Activated T-helper 1 cell treated with anti-CD3 and anti-CD28 coated beads, Interleukin-12 subunit alpha, Interleukin-12 subunit beta, Interleukin-2, Interleukin-4 antibody, amounts not matched to agents 30 ng/mL and 10 ng/mL and 1 ng/mL, durations not matched to agents 14 hours and 24 hours and 36 hours (primary cell): ENCODE measurements at regions not wholly inside any gene's neighbourhood (a gene's known extent, or its start where the extent isn't known, plus 50 kb on each side); places are given as distances from the start of the nearest gene placed in this dataset.
"Not testable (repeated sequence)": the region's sequence is repeated elsewhere in the genome, so short reads cannot be mapped to it uniquely, and the experiment has no call there.

Experiments
- DNase-seq: peaks from one replicate; pipeline ENCODE4 v3.0.0; 2021; ENCODE audit warnings: low spot score
- H3K27ac Mint-ChIP-seq: one replicate; pipeline ENCODE4 v1.8.0; 2021; ENCODE audit warnings: mild to moderate bottlenecking, mixed read lengths
- H3K27me3 Mint-ChIP-seq: one replicate; pipeline ENCODE4 v1.8.0; 2022; ENCODE audit warnings: mild to moderate bottlenecking, moderate library complexity, mixed read lengths; ENCODE audit not compliant: insufficient read depth
- H3K36me3 Mint-ChIP-seq: one replicate; pipeline ENCODE4 v1.8.0; 2021; ENCODE audit warnings: low read depth, mixed read lengths
- H3K4me1 Mint-ChIP-seq: one replicate; pipeline ENCODE4 v1.8.0; 2021; ENCODE audit warnings: low read depth, mixed read lengths
- H3K4me3 Mint-ChIP-seq: one replicate; pipeline ENCODE4 v1.8.0; 2021; ENCODE audit warnings: mild to moderate bottlenecking, moderate library complexity, mixed read lengths
- H3K9me3 Mint-ChIP-seq: one replicate; pipeline ENCODE4 v1.8.0; 2021; ENCODE audit warnings: mixed read lengths
- intact Hi-C: fragments of 100-400 bp; cut with micrococcal nuclease; formaldehyde crosslinking; loops from one replicate; pipeline ENCODE4 v1.15.1; 2024

DNA sequence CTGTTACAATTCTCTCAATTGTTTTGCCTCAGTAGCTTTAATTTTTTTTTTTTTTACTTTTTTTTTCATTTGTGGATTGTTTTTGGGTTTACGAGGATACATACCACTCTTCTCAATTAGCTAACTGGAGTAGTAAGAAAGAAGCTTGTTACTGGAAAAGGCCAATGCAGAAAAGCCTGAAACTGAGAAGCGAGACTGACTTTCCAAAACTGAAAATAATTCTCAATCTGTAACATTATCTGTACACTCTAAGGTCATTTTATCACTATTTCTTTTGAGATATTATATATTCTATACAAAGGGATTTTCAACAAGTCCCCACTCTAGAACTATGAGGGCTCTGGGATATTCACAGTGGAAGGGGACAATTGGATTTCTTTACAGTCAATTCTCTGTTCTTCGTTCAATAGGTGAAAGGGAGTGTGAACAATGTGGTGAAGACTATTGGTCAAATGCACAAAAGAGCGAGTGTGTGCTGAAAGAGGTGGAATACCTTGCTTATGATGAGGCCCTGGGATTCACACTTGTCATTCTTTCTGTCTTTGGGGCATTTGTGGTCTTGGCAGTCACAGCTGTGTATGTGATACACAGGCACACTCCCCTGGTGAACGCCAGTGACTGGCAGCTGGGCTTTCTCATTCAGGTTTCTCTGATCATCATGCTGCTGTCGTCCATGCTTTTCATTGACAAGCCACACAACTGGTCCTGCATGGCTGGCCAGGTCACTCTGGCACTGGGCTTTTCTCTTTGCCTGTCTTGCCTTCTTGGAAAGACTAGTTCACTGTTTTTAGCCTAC is 83.9 kb upstream of the KCNAB1 start:
- H3K27me3 Mint-ChIP-seq: peaks cover 2% of the 10 kb centered on the region
- intact Hi-C loops: no loop called here
- H3K36me3 Mint-ChIP-seq: no peaks in the 10 kb centered on the region
- H3K9me3 Mint-ChIP-seq: no peaks in the 10 kb centered on the region
- no peak for DNase-seq
- H3K4me3 Mint-ChIP-seq: no peak overlapping the region
- no peak overlapping the region for H3K27ac Mint-ChIP-seq
- no peaks in the 10 kb centered on the region for H3K4me1 Mint-ChIP-seq

DNA sequence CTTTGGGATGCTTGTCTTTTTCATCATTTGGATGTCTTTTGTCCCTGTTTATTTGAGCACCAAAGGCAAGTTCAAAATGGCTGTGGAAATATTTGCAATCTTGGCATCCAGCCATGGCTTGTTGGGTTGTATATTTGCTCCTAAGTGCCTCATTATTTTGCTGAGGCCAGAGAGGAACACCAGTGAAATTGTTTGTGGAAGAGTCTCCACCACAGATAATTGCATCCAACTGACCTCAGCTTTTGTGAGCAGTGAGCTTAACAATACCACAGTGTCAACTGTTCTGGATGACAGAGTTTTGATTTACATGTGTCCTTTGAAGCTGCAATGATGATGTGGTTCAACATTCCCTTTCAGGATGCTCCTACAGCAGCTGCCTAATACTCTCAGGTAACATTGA is 83.0 kb upstream of the KCNAB1 start:
- no peak for DNase-seq
- Mint-ChIP-seq H3K27me3 (peaks cover 2% of the 10 kb centered on the region), H3K36me3 (no peaks in the 10 kb centered on the region), H3K4me3 (no peak overlapping the region), H3K4me1 (no peaks in the 10 kb centered on the region), H3K27ac (no peak overlapping the region), H3K9me3 (no peaks in the 10 kb centered on the region)
- intact Hi-C loops: no loop called here

DNA sequence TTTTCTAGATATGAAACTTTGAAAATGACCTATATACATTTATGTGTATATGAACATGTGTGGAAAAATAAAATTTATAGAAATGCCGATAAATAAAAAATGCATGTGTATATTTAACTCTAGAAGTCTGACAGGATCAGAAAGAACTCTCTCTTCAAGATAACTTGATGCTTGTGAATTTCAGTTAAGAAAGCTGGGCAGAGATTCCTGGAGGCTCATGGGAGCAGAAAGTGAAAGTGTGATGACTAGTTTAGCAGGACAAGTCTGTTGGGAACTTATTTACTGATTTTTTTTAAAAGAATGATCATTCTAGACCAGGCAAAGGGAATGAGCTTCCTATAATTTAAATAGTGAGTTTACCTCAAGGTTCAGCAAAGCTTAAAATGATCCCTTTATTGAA is 81.5 kb upstream of the KCNAB1 start:
- DNase-seq: no peak
- no peak overlapping the region for H3K27ac Mint-ChIP-seq
- no peaks in the 10 kb centered on the region for H3K4me1 Mint-ChIP-seq
- H3K4me3 Mint-ChIP-seq: no peak overlapping the region
- intact Hi-C loops: no loop called here
- H3K27me3 Mint-ChIP-seq: peaks cover 6% of the 10 kb centered on the region
- H3K9me3 Mint-ChIP-seq: no peaks in the 10 kb centered on the region
- H3K36me3 Mint-ChIP-seq: no peaks in the 10 kb centered on the region

DNA sequence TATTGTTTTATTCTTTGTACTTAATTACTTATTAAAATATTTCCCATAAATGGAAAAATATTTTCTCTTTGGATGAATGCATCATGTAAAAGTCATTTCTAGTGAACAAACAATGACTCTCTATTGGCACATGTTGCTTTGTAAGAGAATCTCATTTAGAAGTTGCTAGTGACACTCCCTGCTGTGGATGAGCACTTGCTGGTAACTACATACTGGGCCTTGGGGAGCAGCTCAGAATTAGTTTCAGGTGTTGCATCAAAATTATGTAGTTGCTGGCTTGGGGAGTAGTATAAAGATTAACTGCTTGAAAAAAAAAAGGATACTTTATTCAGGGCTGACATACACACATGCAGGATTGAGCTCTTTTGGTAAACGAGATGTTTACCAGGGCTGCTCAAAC is 80.3 kb upstream of the KCNAB1 start:
- DNase-seq: no peak
- intact Hi-C loops: loop anchor here (5.0 to 10.0 kb wide), 2 partner anchors 465 to 1097 kb away; no protein-coding TSS in a partner anchor
- Mint-ChIP-seq H3K4me3 (no peak overlapping the region), H3K27me3 (peaks cover 6% of the 10 kb centered on the region), H3K27ac (no peak overlapping the region), H3K9me3 (no peaks in the 10 kb centered on the region), H3K36me3 (no peaks in the 10 kb centered on the region), H3K4me1 (no peaks in the 10 kb centered on the region)

DNA sequence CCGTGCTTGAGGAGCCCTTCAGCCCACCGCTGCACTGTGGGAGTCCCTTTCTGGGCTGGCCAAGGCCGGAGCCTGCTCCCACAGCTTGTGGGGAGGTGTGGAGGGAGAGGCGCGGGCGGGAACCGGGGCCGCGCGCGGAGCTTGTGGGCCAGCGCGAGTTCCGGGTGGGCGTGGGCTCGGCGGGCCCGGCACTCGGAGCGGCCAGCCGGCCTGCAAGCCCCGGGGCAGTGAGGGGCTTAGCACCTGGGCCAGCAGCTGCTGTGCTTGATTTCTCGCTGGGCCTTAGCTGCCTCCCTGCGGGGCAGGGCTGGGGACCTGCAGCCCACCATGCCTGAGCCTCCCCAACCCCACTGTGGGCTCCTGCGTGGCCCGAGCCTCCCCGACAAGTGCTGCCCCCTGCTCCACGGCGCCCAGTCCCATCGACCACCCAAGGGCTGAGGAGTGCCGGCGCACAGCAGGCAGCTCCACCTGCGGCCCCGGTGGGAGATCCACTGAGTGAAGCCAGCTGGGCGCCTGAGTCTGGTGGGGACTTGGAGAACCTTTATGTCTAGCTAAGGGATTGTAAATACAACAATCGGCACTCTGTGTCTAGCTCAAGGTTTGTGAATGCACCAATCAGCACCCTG is 79.0 kb upstream of the KCNAB1 start:
- not testable (repeated sequence) for DNase-seq, H3K27ac Mint-ChIP-seq, H3K4me3 Mint-ChIP-seq, H3K4me1 Mint-ChIP-seq, H3K36me3 Mint-ChIP-seq, H3K9me3 Mint-ChIP-seq, H3K27me3 Mint-ChIP-seq
- intact Hi-C loops: loop anchor here (5.0 to 10.0 kb wide), 2 partner anchors 463 to 1096 kb away; no protein-coding TSS in a partner anchor

DNA sequence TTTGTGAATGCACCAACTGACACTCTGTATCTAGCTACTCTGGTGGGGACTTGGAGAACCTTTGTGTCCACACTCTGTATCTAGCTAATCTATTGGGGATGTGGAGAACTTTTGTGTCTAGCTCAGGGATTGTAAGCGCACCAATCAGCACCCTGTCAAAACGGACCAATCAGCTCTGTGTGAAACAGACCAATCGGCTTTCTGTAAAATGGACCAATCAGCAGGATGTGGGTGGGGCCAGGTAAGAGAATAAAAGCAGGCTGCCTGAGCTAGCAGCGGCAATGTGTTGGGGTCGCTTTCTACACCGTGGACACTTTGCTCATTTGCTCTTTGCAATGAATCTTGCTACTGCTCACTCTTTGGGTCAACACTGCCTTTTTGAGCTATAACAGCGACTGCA is 78.5 kb upstream of the KCNAB1 start:
- H3K36me3 Mint-ChIP-seq, H3K9me3 Mint-ChIP-seq, H3K27ac Mint-ChIP-seq, H3K27me3 Mint-ChIP-seq, H3K4me3 Mint-ChIP-seq, H3K4me1 Mint-ChIP-seq, DNase-seq: not testable (repeated sequence)
- intact Hi-C loops: loop anchor here (5.0 to 10.0 kb wide), 2 partner anchors 463 to 1095 kb away; no protein-coding TSS in a partner anchor

DNA sequence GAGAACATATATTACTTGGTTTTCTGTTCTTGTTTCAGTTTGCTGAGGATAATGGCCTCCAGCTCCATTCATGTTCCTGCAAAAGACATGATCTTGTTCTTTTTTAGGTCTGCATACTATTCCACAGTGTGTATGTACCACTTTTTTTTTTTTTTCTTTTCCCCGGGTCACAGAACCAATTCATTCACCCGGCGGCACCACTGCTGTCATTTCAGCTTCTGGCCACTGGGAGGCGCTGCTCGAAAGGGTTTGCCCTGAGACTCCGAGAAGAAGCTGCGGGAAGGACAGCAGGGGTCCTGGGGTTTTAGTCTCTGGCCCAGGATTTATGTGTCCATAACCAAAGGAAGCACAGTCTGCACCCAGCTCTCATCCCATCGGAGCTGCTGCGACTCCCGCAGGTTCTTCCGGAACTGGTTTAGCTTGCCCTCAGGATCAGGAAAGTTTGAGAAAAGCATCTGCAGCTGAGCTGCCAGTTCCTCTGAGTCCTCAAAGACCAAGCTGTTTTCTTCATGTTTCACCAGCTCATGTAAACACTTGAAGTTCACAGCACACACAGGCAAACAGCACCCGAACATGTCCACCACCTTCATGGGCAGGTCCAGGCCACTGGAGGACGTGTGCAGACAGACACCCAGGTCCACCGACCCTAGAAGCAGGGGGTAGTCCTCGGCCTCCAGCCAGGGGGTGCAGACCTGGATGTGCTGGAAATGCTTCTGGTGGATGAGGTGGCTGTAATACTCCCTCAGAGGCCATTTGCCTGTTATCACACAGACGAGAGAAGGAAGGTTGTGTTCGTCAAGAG is 76.3 kb upstream of the KCNAB1 start:
- H3K27ac Mint-ChIP-seq, H3K36me3 Mint-ChIP-seq, H3K9me3 Mint-ChIP-seq, H3K4me3 Mint-ChIP-seq, H3K4me1 Mint-ChIP-seq: not testable (repeated sequence)
- intact Hi-C loops: loop anchor here (5.0 to 10.0 kb wide), 2 partner anchors 461 to 1093 kb away; no protein-coding TSS in a partner anchor
- DNase-seq: peak; percentile 37
- H3K27me3 Mint-ChIP-seq: peaks cover 15% of the 10 kb centered on the region

DNA sequence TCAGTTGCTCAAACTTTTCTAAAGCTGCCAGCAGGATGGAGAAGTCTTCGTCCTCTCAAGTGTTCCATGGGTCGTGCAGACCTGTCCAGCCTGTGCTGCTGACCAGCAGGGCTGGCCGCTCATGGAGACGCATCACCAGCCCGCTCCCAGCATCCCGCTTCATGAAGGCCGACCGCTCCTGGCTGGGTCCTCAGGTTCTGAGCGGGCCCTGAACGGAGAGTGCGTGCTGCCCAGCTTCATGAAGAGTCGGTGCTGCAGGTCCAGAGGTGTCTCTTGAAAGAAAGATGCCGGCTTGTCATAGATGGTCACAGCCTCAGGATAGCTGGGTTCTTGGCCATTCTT is 75.8 kb upstream of the KCNAB1 start:
- intact Hi-C loops: loop anchor here (5.0 to 10.0 kb wide), 2 partner anchors 460 to 1093 kb away; no protein-coding TSS in a partner anchor
- Mint-ChIP-seq H3K27me3 (peaks cover 17% of the 10 kb centered on the region), H3K36me3 (no peaks in the 10 kb centered on the region), H3K27ac (no peak overlapping the region), H3K4me1 (no peaks in the 10 kb centered on the region), H3K4me3 (no peak overlapping the region), H3K9me3 (no peaks in the 10 kb centered on the region)
- DNase-seq: no peak

DNA sequence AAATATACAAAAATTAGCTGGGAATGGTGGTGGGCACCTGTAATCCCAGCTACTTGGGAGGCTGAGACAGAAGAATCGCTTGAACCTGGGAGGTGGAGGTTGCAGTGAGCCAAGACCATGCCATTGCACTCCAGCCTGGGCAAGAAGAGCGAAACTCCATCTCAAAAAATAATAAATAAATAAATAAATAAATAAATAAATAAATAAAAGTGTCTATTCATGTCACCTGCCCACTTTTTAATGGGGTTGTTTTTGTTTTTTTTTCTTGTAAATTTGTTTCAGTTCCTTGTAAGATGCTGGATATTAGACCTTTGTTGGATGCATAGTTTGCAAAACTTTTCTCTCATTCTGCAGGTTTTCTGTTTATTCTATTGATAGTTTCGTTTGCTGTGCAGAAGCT is 71.9 kb upstream of the KCNAB1 start:
- H3K4me1 Mint-ChIP-seq, DNase-seq, H3K9me3 Mint-ChIP-seq, H3K27ac Mint-ChIP-seq, H3K36me3 Mint-ChIP-seq, H3K4me3 Mint-ChIP-seq: not testable (repeated sequence)
- peaks cover 15% of the 10 kb centered on the region for H3K27me3 Mint-ChIP-seq
- intact Hi-C loops: loop anchor here (10.0 kb wide), 1 partner anchor 456 kb away; no protein-coding TSS in a partner anchor

DNA sequence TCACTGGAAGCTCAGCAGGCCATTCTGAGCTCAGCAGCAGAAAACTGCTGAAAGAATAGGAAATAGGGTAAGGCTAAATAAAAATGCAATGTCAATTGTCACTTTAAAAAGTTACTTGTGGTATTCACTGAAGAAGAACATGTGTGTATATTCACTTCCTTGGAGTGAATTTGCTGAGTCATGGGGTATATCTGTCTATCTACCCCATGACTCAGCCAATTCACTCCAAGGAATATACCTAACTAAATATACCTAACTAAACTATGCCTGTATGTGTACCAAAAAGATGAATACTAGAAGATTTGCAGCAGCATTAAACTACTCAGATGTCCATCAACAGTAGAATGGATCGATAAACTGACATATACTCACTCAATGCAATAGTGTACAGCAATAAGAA is 69.5 kb upstream of the KCNAB1 start:
- peaks cover 4% of the 10 kb centered on the region for H3K9me3 Mint-ChIP-seq
- H3K36me3 Mint-ChIP-seq: no peaks in the 10 kb centered on the region
- intact Hi-C loops: no loop called here
- peaks cover 11% of the 10 kb centered on the region for H3K27me3 Mint-ChIP-seq
- no peaks in the 10 kb centered on the region for H3K4me1 Mint-ChIP-seq
- no peak overlapping the region for H3K4me3 Mint-ChIP-seq
- no peak for DNase-seq
- H3K27ac Mint-ChIP-seq: no peak overlapping the region

DNA sequence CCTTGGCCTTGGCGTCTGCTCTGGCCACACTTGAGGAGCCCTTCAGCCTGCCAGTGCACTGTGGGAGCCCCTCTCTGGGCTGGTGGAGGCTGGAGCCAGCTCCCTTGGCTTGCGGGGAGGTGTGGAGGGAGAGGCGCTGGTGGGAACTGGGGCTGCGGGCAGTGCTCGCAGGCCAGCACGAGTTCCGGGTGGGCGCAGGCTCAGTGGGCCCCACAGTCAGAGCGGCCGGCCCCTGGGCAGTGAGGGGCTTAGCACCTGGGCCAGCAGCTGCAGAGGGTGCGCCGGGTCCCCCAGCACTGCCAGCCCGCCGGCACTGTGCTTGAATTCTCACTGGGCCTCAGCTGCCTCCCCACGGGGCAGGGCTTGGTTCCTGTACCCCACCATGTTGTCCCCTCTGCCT is 68.7 kb upstream of the KCNAB1 start:
- Mint-ChIP-seq H3K4me1 (no peaks in the 10 kb centered on the region), H3K27me3 (peaks cover 11% of the 10 kb centered on the region), H3K9me3 (peaks cover 4% of the 10 kb centered on the region), H3K27ac (no peak overlapping the region), H3K36me3 (no peaks in the 10 kb centered on the region), H3K4me3 (no peak overlapping the region)
- intact Hi-C loops: no loop called here
- DNase-seq: no peak

DNA sequence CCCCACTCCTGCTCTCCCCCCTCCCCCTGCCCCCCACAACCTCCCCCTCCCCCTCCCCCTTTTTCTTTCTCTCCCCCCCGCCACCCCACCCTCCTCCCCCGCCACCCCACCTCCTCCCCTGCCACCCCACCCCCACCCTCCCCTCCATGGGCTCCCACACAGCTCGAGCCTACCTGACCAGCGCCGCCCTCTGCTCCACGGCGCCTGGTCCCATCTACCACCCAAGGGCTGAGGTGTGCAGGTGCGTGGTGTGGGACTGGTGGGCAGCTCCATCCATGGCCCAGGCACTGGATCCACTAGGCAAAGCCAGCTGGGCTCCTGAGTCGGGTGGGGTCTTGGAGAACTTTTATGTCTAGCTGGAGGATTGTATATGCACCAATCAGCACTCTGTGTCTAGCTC is 68.3 kb upstream of the KCNAB1 start:
- Mint-ChIP-seq H3K4me3 (no peak overlapping the region), H3K36me3 (no peaks in the 10 kb centered on the region), H3K27ac (no peak overlapping the region), H3K9me3 (peaks cover 4% of the 10 kb centered on the region), H3K27me3 (peaks cover 8% of the 10 kb centered on the region), H3K4me1 (no peaks in the 10 kb centered on the region)
- intact Hi-C loops: no loop called here
- no peak for DNase-seq

DNA sequence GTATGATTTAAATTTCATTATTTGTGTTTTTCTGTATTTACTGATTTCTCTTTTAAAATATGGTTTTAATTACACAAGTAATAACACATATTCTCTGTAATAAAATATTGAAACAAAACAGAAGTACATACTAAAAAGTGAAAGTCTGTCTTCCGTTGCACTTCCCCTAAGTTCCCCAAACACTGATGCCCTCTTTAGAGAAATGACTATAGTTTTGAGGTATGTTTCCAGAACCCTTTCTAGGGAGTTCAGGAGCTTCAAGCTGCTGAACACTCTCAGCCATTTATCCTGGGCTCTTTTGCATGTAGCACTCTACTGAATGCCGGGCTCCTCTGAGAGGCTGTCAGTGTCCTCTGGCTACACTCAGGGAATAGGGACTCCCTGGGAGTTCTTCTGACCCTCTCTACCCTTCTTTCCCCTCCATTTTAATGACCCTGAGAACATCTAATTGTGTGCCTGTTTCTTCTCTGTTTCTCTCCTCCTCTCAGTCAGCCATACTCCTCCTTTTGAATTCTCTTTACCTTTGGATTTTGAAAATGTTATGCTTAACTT is 60.4 kb upstream of the KCNAB1 start:
- Mint-ChIP-seq H3K4me1 (no peaks in the 10 kb centered on the region), H3K9me3 (no peaks in the 10 kb centered on the region), H3K27ac (no peak overlapping the region), H3K4me3 (no peak overlapping the region), H3K36me3 (no peaks in the 10 kb centered on the region), H3K27me3 (peaks cover 17% of the 10 kb centered on the region)
- DNase-seq: no peak
- intact Hi-C loops: no loop called here
